ENCODE measurements at regions not wholly inside any gene's neighbourhood (a gene's known extent, or its start where the extent isn't known, plus 50 kb on each side); places are given as distances from the start of the nearest gene placed in this dataset.

GRCh38 chr2:155151945-155152344 lies 453.4 kb downstream of the KCNJ3 start:
- no peak for TF ChIP-seq EZH2phosphoT487 (IDR thresholded peaks at IDR 0.05; ENCODE audit: borderline replicate concordance, low read depth, low read length)
- TF ChIP-seq CTCF (conservative IDR thresholded peaks at IDR 0.05; ENCODE audit: low read length): no peak
